HepG2 (cell line): ENCODE measurements at regions not wholly inside any gene's neighbourhood (a gene's known extent, or its start where the extent isn't known, plus 50 kb on each side); places are given as distances from the start of the nearest gene placed in this dataset.

Experiments
- ATAC-seq: fragments of 200-7000 bp; cut with Tn5 transposase; 3 replicates; pipeline ENCODE4 v1.9.1; 2020; ENCODE audit warnings: mild to moderate bottlenecking, moderate library complexity
- BruUV-seq: library from RNA; stranded (reverse); fragments of 400-500 nt; replicated peaks from 2 replicates; lab custom pipeline; 2021; lab: Mats Ljungman, UMichigan
- CTCF ChIA-PET: fragments of 300-600 bp; formaldehyde crosslinking; extraction: SDS; loops from one replicate; lab custom pipeline; 2021; ENCODE audit warnings: low total read pairs, inconsistent platforms, low intra/inter-chr PET ratio; lab: Yijun Ruan, JAX
- POLR2A ChIA-PET: fragments of 350-600 bp; sonication (Branson Sonifier 250); formaldehyde crosslinking; loops from one replicate; lab custom pipeline; 2020; ENCODE audit warnings: antibody characterized with exemption, inconsistent platforms; lab: Yijun Ruan, JAX
- DNase-seq: peaks from one replicate; pipeline ENCODE4 v3.0.0-alpha.2; 2015; ENCODE audit warnings: low spot score
- FAIRE-seq: peaks from 3 replicates; lab custom pipeline; 2011; peaks lifted over from hg19 to GRCh38; lab: Jason Lieb, UNC
- H2AFZ ChIP-seq: one replicate; pipeline ENCODE4 v1.6.1; 2011; ENCODE audit warnings: low read length, inconsistent platforms
- H3K27ac ChIP-seq: fragments of 300-600 bp; 3 replicates; pipeline ENCODE4 v1.8.0; 2011; ENCODE audit warnings: mixed run types, mild to moderate bottlenecking, mixed read lengths, low read length, inconsistent platforms; ENCODE audit not compliant: insufficient read depth; ENCODE audit errors: extremely low read length
- H3K27me3 ChIP-seq, 2 experiments: fragments of 200-600 bp in 1 of 2; 2 replicates in 1 of 2; 3 replicates in 1 of 2; pipeline versions ENCODE4 v1.6.0 to v1.8.0; 2011; ENCODE audit warnings: low read length in 2 of 2, mild to moderate bottlenecking in 2 of 2, moderate library complexity in 2 of 2, inconsistent platforms in 1 of 2; ENCODE audit not compliant: insufficient read depth in 2 of 2, control insufficient read depth in 1 of 2
- H3K36me3 ChIP-seq, 2 experiments: fragments of 200-600 bp in 1 of 2; replicated peaks in 1 of 2; 2 replicates in 1 of 2; 3 replicates in 1 of 2; pipeline versions ENCODE4 v1.5.1 to v1.8.0; 2011; ENCODE audit warnings: low read length in 2 of 2, inconsistent platforms in 1 of 2; ENCODE audit not compliant: insufficient read depth in 2 of 2, control insufficient read depth in 1 of 2
- H3K4me1 ChIP-seq: 2 replicates; pipeline ENCODE4 v1.5.1; 2012; ENCODE audit warnings: low read length, inconsistent platforms; ENCODE audit not compliant: insufficient read depth
- H3K4me2 ChIP-seq: 2 replicates; pipeline ENCODE4 v1.6.0; 2011; ENCODE audit warnings: low read depth, low read length, inconsistent platforms
- H3K4me3 ChIP-seq, 3 experiments: fragments of 200-600 bp in 1 of 3; sonication (generic), shearing (Covaris generic) in 1 of 3; replicated peaks in 1 of 3; 2 replicates each; pipeline ENCODE4 v1.5.1; 2011 to 2016; ENCODE audit warnings: low read length in 3 of 3, inconsistent platforms in 2 of 3, low read depth in 2 of 3, mild to moderate bottlenecking in 2 of 3, control low read depth in 1 of 3, mixed read lengths in 1 of 3; ENCODE audit not compliant: insufficient read depth in 1 of 3
- H3K79me2 ChIP-seq: one replicate; pipeline ENCODE4 v1.6.1; 2011; ENCODE audit warnings: low read length, inconsistent platforms; ENCODE audit not compliant: insufficient read depth
- H3K9ac ChIP-seq: 2 replicates; pipeline ENCODE4 v1.6.0; 2011; ENCODE audit warnings: mild to moderate bottlenecking, low read depth, low read length, inconsistent platforms; ENCODE audit not compliant: insufficient read depth
- H3K9me3 ChIP-seq: 2 replicates; pipeline ENCODE4 v1.5.1; 2012; ENCODE audit warnings: mild to moderate bottlenecking, low read length
- H4K20me1 ChIP-seq: 2 replicates; pipeline ENCODE4 v1.6.0; 2011; ENCODE audit warnings: inconsistent platforms, mild to moderate bottlenecking, low read length, moderate library complexity; ENCODE audit not compliant: insufficient read depth
- HMGA1 ChIP-seq: sonication (generic); formaldehyde crosslinking; conservative IDR thresholded peaks from 2 replicates; pipeline ENCODE4 v1.4.0; 2020; ENCODE audit warnings: missing genetic modification reagents
- MED1 ChIP-seq: sonication (generic); formaldehyde crosslinking; IDR thresholded peaks from 2 replicates; pipeline ENCODE4 v1.4.0; 2020; ENCODE audit warnings: missing genetic modification reagents
- REXO4 ChIP-seq: sonication (generic); formaldehyde crosslinking; IDR thresholded peaks from 2 replicates; pipeline ENCODE4 v1.8.0; 2022; ENCODE audit warnings: missing genetic modification reagents, mild to moderate bottlenecking, borderline replicate concordance
- ZNF329 ChIP-seq: sonication (generic); formaldehyde crosslinking; IDR thresholded peaks from 2 replicates; pipeline ENCODE4 v1.9.0; 2021; ENCODE audit warnings: low read depth, mild to moderate bottlenecking, missing genetic modification reagents
- WGBS: methylation state at CpG from one replicate; pipeline ENCODE4 v1.1.6; 2017; ENCODE audit warnings: low lambda C conversion rate; 5-methylcytosine and 5-hydroxymethylcytosine counted together
- in situ Hi-C: cut with HindIII; loops from 2 replicates; pipeline ENCODE4 v1.10.0; 2017; ENCODE audit warnings: low pct_unique_long_range_greater_than_20kb; ENCODE audit not compliant: extremely low pct_ligation_motif_present
- intact Hi-C: fragments of 100-400 bp; cut with micrococcal nuclease; formaldehyde crosslinking; loops from one replicate; pipeline ENCODE4 v1.10.0; 2022; ENCODE audit not compliant: unreplicated experiment
- TF ChIP-seq, protein P1 (sequence below): fragments of 450-650 bp; IDR thresholded peaks from 2 replicates; pipeline ENCODE4 v1.6.1; 2016
- TF ChIP-seq, protein P2 (sequence below): sonication (generic); formaldehyde crosslinking; IDR thresholded peaks from 2 replicates; pipeline ENCODE4 v1.5.0; 2020; ENCODE audit warnings: mild to moderate bottlenecking, missing genetic modification reagents, borderline replicate concordance

DNA sequence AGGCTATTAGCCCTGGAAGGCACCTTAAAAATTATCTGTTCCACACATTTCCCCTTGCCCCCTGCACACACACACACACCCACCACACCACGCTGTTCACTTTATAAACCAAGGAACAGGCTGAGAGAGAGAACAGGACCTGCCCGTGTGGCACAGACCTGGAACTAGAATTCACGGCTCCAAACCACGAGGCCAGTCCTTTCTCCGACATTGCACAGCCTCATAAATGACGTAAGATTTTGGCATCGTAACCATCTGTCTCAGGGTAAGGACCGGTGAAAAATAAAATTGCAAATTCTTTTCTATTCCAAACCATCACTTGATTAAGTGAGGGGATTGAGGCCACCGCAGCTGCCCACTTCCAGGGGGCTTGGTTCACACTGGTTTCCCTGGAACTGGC lies 330.3 kb downstream of the BCOR start:
- H3K27me3 ChIP-seq: peaks cover 0 to 8% of the 10 kb centered on the region in 2 experiments; a peak in 2 of 5 replicates
- H3K9ac ChIP-seq: no peak overlapping the region
- intact Hi-C loops: no loop called here
- no peak for ATAC-seq
- H3K36me3 ChIP-seq: no peaks in the 10 kb centered on the region
- no peak for FAIRE-seq
- ChIA-PET POLR2A (no interaction called here), CTCF (no interaction called here)
- no TSS peak for BruUV-seq
- in situ Hi-C loops: no loop called here
- no peak overlapping the region for H3K4me3 ChIP-seq
- H3K4me2 ChIP-seq: no peak overlapping the region
- H3K27ac ChIP-seq: no peak overlapping the region
- TF ChIP-seq MED1 (CRISPR knock-in tag) (no peak), REXO4 (CRISPR knock-in tag) (no peak), HMGA1 (CRISPR knock-in tag) (no peak), ZNF329 (CRISPR knock-in tag) (no peak)
- TF ChIP-seq, protein P1, sequence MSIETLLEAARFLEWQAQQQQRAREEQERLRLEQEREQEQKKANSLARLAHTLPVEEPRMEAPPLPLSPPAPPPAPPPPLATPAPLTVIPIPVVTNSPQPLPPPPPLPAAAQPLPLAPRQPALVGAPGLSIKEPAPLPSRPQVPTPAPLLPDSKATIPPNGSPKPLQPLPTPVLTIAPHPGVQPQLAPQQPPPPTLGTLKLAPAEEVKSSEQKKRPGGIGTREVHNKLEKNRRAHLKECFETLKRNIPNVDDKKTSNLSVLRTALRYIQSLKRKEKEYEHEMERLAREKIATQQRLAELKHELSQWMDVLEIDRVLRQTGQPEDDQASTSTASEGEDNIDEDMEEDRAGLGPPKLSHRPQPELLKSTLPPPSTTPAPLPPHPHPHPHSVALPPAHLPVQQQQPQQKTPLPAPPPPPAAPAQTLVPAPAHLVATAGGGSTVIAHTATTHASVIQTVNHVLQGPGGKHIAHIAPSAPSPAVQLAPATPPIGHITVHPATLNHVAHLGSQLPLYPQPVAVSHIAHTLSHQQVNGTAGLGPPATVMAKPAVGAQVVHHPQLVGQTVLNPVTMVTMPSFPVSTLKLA: no peak
- TF ChIP-seq, protein P2, sequence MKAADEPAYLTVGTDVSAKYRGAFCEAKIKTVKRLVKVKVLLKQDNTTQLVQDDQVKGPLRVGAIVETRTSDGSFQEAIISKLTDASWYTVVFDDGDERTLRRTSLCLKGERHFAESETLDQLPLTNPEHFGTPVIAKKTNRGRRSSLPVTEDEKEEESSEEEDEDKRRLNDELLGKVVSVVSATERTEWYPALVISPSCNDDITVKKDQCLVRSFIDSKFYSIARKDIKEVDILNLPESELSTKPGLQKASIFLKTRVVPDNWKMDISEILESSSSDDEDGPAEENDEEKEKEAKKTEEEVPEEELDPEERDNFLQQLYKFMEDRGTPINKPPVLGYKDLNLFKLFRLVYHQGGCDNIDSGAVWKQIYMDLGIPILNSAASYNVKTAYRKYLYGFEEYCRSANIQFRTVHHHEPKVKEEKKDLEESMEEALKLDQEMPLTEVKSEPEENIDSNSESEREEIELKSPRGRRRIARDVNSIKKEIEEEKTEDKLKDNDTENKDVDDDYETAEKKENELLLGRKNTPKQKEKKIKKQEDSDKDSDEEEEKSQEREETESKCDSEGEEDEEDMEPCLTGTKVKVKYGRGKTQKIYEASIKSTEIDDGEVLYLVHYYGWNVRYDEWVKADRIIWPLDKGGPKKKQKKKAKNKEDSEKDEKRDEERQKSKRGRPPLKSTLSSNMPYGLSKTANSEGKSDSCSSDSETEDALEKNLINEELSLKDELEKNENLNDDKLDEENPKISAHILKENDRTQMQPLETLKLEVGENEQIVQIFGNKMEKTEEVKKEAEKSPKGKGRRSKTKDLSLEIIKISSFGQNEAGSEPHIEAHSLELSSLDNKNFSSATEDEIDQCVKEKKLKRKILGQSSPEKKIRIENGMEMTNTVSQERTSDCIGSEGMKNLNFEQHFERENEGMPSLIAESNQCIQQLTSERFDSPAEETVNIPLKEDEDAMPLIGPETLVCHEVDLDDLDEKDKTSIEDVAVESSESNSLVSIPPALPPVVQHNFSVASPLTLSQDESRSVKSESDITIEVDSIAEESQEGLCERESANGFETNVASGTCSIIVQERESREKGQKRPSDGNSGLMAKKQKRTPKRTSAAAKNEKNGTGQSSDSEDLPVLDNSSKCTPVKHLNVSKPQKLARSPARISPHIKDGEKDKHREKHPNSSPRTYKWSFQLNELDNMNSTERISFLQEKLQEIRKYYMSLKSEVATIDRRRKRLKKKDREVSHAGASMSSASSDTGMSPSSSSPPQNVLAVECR (CRISPR knock-in tag): no peak
- H3K9me3 ChIP-seq: no peaks in the 10 kb centered on the region
- DNase-seq: no peak
- H3K4me1 ChIP-seq: peaks cover 12% of the 10 kb centered on the region
- no peaks in the 10 kb centered on the region for H4K20me1 ChIP-seq
- WGBS: 3% methylated on average over 9 of the region's 9 CpGs
- no peak overlapping the region for H2AFZ ChIP-seq
- no peaks in the 10 kb centered on the region for H3K79me2 ChIP-seq
